Esophagus muscularis mucosa (tissue), 3 donors: ENCODE measurements at regions not wholly inside any gene's neighbourhood (a gene's known extent, or its start where the extent isn't known, plus 50 kb on each side); places are given as distances from the start of the nearest gene placed in this dataset.

Source experiments
- CTCF ChIP-seq, 3 experiments: fragments of 200-600 bp in 2 of 3; fragments of 450-650 bp in 1 of 3; sonication (generic) in 2 of 3; IDR thresholded peaks; one replicate each; pipeline ENCODE4 v1.5.1; 2017 to 2019; ENCODE audit warnings: antibody characterized with exemption in 3 of 3, mild to moderate bottlenecking in 2 of 3, moderate library complexity in 1 of 3
- POLR2A ChIP-seq: fragments of 450-650 bp; IDR thresholded peaks from one replicate; pipeline ENCODE4 v1.6.1; 2017; ENCODE audit warnings: antibody characterized with exemption, moderate library complexity, mild to moderate bottlenecking, low read depth
- POLR2AphosphoS5 ChIP-seq, 2 donors: sonication (generic); formaldehyde crosslinking; IDR thresholded peaks; one replicate each; pipeline ENCODE4 v1.6.1; 2017; ENCODE audit warnings: antibody characterized with exemption in 2 of 2

- no peak for TF ChIP-seq CTCF (IDR thresholded peaks at IDR 0.05)
- TF ChIP-seq POLR2A = no peak
- no peak for TF ChIP-seq POLR2AphosphoS5 (IDR thresholded peaks at IDR 0.05)
Measured at GRCh38 chr12:98343002-98343567, 172.3 kb upstream of the TMPO start.
